Ishikawa (cell line): ENCODE measurements at regions not wholly inside any gene's neighbourhood (a gene's known extent, or its start where the extent isn't known, plus 50 kb on each side); places are given as distances from the start of the nearest gene placed in this dataset.

Experiments
- CEBPB ChIP-seq: IDR thresholded peaks from 2 replicates; pipeline ENCODE4 v1.6.1; 2012
- MAX ChIP-seq: IDR thresholded peaks from 2 replicates; pipeline ENCODE4 v1.6.1; 2012
- TAF1 ChIP-seq: IDR thresholded peaks from 2 replicates; pipeline ENCODE4 v1.6.1; 2012; ENCODE audit warnings: low read depth, mild to moderate bottlenecking
- YY1 ChIP-seq: IDR thresholded peaks from 2 replicates; pipeline ENCODE4 v1.6.1; 2012; ENCODE audit warnings: low read depth
- ZBTB7A ChIP-seq: IDR thresholded peaks from 2 replicates; pipeline ENCODE4 v1.6.1; 2012; ENCODE audit warnings: low read depth

- TF ChIP-seq YY1 (no peak), CEBPB (no peak), MAX (no peak), ZBTB7A (no peak), TAF1 (no peak)
Measured at GRCh38 chr16:26857371-26857770, 209.4 kb upstream of the C16orf82 start.
